Endothelial cell of umbilical vein (primary cell): ENCODE measurements at regions not wholly inside any gene's neighbourhood (a gene's known extent, or its start where the extent isn't known, plus 50 kb on each side); places are given as distances from the start of the nearest gene placed in this dataset.
A peak's percentile ranks its signal among the peaks of the same experiment; 100 is the strongest.

Source experiments
- BruUV-seq: library from RNA; stranded (reverse); fragments of 400-500 nt; replicated peaks from 2 replicates; lab custom pipeline; 2021; lab: Mats Ljungman, UMichigan
- CTCF ChIA-PET: fragments of 300-600, 350-600 bp; sonication (Branson Sonifier 250); formaldehyde crosslinking; loops from one replicate; lab custom pipeline; 2021; ENCODE audit warnings: antibody characterized with exemption, inconsistent platforms; lab: Charles Lee
- POLR2A ChIA-PET: fragments of 300-600, 350-600 bp; sonication (Branson Sonifier 250); formaldehyde crosslinking; loops from one replicate; lab custom pipeline; 2021; ENCODE audit warnings: antibody characterized with exemption, inconsistent platforms; lab: Charles Lee
- DNase-seq: peaks from one replicate; pipeline ENCODE4 v3.0.0-alpha.2; 2011; ENCODE audit warnings: low read depth, low spot score
- FAIRE-seq: peaks from 2 replicates; lab custom pipeline; 2011; peaks lifted over from hg19 to GRCh38; lab: Jason Lieb, UNC
- H2AFZ ChIP-seq: 2 replicates; pipeline ENCODE4 v1.6.0; 2012; ENCODE audit warnings: low read depth, low read length, control low read depth, inconsistent platforms
- H3K27ac ChIP-seq: 2 replicates; pipeline ENCODE4 v1.5.1; 2011; ENCODE audit warnings: low read depth, mild to moderate bottlenecking, control low read depth, low read length, moderate library complexity; ENCODE audit not compliant: insufficient read depth
- H3K27me3 ChIP-seq, 2 experiments: 2 replicates each; pipeline versions ENCODE4 v1.6.0 to v1.6.1; 2011; ENCODE audit warnings: low read length in 2 of 2, mixed read lengths in 1 of 2; ENCODE audit not compliant: control insufficient read depth in 2 of 2, insufficient read depth in 2 of 2
- H3K36me3 ChIP-seq, 2 experiments: 2 replicates in 1 of 2; 3 replicates in 1 of 2; pipeline ENCODE4 v1.5.1; 2011; ENCODE audit warnings: low read length in 2 of 2, mild to moderate bottlenecking in 1 of 2, moderate library complexity in 1 of 2; ENCODE audit not compliant: control insufficient read depth in 2 of 2, insufficient read depth in 2 of 2; ENCODE audit errors: extremely low read depth in 1 of 2
- H3K4me1 ChIP-seq: 3 replicates; pipeline ENCODE4 v1.5.1; 2011; ENCODE audit warnings: mild to moderate bottlenecking, low read length; ENCODE audit not compliant: control insufficient read depth, insufficient read depth; ENCODE audit errors: extremely low read depth
- H3K4me2 ChIP-seq: 2 replicates; pipeline ENCODE4 v1.6.1; 2011; ENCODE audit warnings: low read length, control low read depth, mixed read lengths; ENCODE audit not compliant: insufficient read depth
- H3K4me3 ChIP-seq, 3 experiments: fragments of 200-600 bp in 1 of 3; sonication (generic), shearing (Covaris generic) in 1 of 3; replicated peaks in 1 of 3; 2 replicates each; pipeline ENCODE4 v1.5.1; 2011 to 2016; ENCODE audit warnings: control low read depth in 3 of 3, low read length in 3 of 3, mild to moderate bottlenecking in 2 of 3, inconsistent platforms in 1 of 3, low read depth in 1 of 3, moderate library complexity in 1 of 3; ENCODE audit not compliant: insufficient read depth in 1 of 3
- H3K79me2 ChIP-seq: 2 replicates; pipeline ENCODE4 v1.6.0; 2012; ENCODE audit warnings: low read length, inconsistent platforms; ENCODE audit not compliant: control insufficient read depth, insufficient read depth
- H3K9ac ChIP-seq: replicated peaks from 2 replicates; pipeline ENCODE3; 2011; ENCODE audit warnings: low read length, control low read depth; ENCODE audit not compliant: insufficient read depth; ENCODE audit errors: extremely low read depth
- H3K9me1 ChIP-seq: replicated peaks from 3 replicates; pipeline ENCODE4 v1.6.0; 2011; ENCODE audit warnings: mild to moderate bottlenecking, low read length; ENCODE audit not compliant: control insufficient read depth, insufficient read depth; ENCODE audit errors: extremely low read depth
- H3K9me3 ChIP-seq: replicated peaks from 2 replicates; pipeline ENCODE4 v1.5.1; 2012; ENCODE audit warnings: low read length, inconsistent platforms; ENCODE audit not compliant: control insufficient read depth, insufficient read depth
- H4K20me1 ChIP-seq: replicated peaks from 2 replicates; pipeline ENCODE3; 2011; ENCODE audit warnings: mild to moderate bottlenecking, low read length; ENCODE audit not compliant: control insufficient read depth, insufficient read depth; ENCODE audit errors: extremely low read depth
- CTCF ChIP-seq, 2 donors: IDR thresholded peaks; 1 replicate in 1 of 2; 2 replicates in 1 of 2; pipeline ENCODE4 v1.5.1; 2011; ENCODE audit warnings: low read length in 2 of 2, mild to moderate bottlenecking in 2 of 2, moderate library complexity in 2 of 2, control low read depth in 1 of 2, inconsistent platforms in 1 of 2, low read depth in 1 of 2; ENCODE audit not compliant: insufficient read depth in 1 of 2; ENCODE audit errors: extremely low read depth in 1 of 2
- EZH2 ChIP-seq: IDR thresholded peaks from 2 replicates; pipeline ENCODE4 v1.6.1; 2012; ENCODE audit warnings: borderline replicate concordance, low read depth, mild to moderate bottlenecking, moderate library complexity, low read length, inconsistent platforms; ENCODE audit not compliant: severe bottlenecking
- FOS ChIP-seq: IDR thresholded peaks from 2 replicates; pipeline ENCODE4 v1.6.1; 2011; ENCODE audit warnings: mild to moderate bottlenecking, low read length, moderate library complexity, borderline replicate concordance; ENCODE audit not compliant: insufficient read depth
- GATA2 ChIP-seq: IDR thresholded peaks from 2 replicates; pipeline ENCODE4 v1.7.0; 2011; ENCODE audit warnings: low read depth, mild to moderate bottlenecking, moderate library complexity, mixed read lengths, low read length; ENCODE audit not compliant: insufficient read length, insufficient read depth
- JUN ChIP-seq: IDR thresholded peaks from 2 replicates; pipeline ENCODE4 v1.6.1; 2011; ENCODE audit warnings: borderline replicate concordance, low read depth; ENCODE audit not compliant: insufficient read length, insufficient read depth
- MAX ChIP-seq: IDR thresholded peaks from 2 replicates; pipeline ENCODE4 v1.6.1; 2011; ENCODE audit not compliant: insufficient read depth, insufficient read length
- MYC ChIP-seq: IDR thresholded peaks from one replicate; pipeline ENCODE4 v1.6.1; 2011; ENCODE audit warnings: mild to moderate bottlenecking, low read depth, low read length
- POLR2A ChIP-seq: IDR thresholded peaks from 2 replicates; pipeline ENCODE4 v1.6.1; 2012; ENCODE audit warnings: low read depth, mild to moderate bottlenecking, control low read depth, low read length
- dilution Hi-C: fragments of 300-500 bp; cut with MboI; formaldehyde crosslinking; loops from one replicate; pipeline ENCODE4 v1.15.0; 2019; ENCODE audit warnings: low sequenced_read_pairs; ENCODE audit not compliant: extremely low pct_ligation_motif_present
- intact Hi-C: fragments of 100-400 bp; cut with micrococcal nuclease; formaldehyde crosslinking; loops from one replicate; pipeline ENCODE4 v1.10.0; 2022

- Histone ChIP-seq H2AFZ (peak overlapping the region; percentile 48), H3K36me3 (no peaks in the 10 kb centered on the region), H3K9me1 (no peaks in the 10 kb centered on the region), H4K20me1 (no peaks in the 10 kb centered on the region), H3K4me1 (peaks cover 14% of the 10 kb centered on the region), H3K79me2 (no peaks in the 10 kb centered on the region), H3K9me3 (no peaks in the 10 kb centered on the region), H3K4me2 (no peak overlapping the region), H3K27ac (no peak overlapping the region), H3K27me3 (no peaks in the 10 kb centered on the region), H3K9ac (no peak overlapping the region), H3K4me3 (no peak overlapping the region)
- intact Hi-C loops (no loop called here), dilution Hi-C loops (no loop called here)
- FAIRE-seq (peak; percentile 89), DNase-seq (peak; percentile 86)
- POLR2A ChIA-PET: no interaction called here
- CTCF ChIA-PET: interaction anchor here (1.1 to 1.7 kb wide), 2 partner anchors 41 kb away, joined by 3 to 4 read pairs; no protein-coding TSS in a partner anchor
- TF ChIP-seq JUN (no peak), MYC (no peak), MAX (no peak), POLR2A (no peak), GATA2 (no peak), FOS (no peak), CTCF (IDR thresholded peaks at IDR 0.05; ENCODE audit: extremely low read depth in 1 of 2, insufficient read depth in 1 of 2, low read depth in 1 of 2, low read length in 2 of 2) (no peak), EZH2 (no peak)
- no TSS peak for BruUV-seq
Measured at GRCh38 chr7:106421181-106421762, 136.5 kb upstream of the NAMPT start.
